ENCODE measurements at regions not wholly inside any gene's neighbourhood (a gene's known extent, or its start where the extent isn't known, plus 50 kb on each side); places are given as distances from the start of the nearest gene placed in this dataset.

DNA sequence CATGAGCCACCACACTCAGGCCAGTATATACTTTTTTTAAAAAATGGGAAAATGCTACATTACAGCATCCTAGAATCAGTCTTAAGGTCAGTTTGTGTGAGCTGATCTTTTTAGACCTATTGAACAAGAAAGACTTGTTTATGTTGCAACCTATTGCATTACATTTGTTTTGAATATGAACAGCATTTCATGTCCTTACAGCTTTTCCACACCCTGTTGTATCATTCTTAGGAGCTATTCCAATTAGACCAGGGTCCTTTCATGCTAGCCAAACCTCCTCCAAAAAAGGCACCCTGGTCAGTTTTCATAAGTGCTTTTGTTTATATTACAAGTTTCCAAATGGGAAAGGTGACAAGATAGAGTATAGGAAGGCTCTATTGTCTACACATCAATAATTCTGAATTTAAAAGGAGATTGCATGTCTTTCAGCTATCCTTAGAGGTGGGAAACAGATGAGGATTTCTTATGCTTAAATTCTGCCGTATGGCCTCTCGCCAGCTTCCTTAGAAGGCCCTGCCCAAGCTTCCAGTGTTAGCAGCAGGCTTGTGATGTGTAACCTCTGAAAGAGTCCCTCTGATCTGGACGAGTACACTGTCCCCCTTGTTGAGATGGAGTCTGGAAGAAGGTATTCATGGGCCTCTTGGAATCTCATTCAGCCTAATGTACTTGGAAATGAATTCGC is 171.9 kb downstream of the OTUD1 start:
- TF ChIP-seq POLR2AphosphoS5 (IDR thresholded peaks at IDR 0.05; ENCODE audit: low read depth, low read length) (no peak), TAF1 (IDR thresholded peaks at IDR 0.05; ENCODE audit: borderline replicate concordance, insufficient read depth, low read length) (no peak), SIN3A (IDR thresholded peaks at IDR 0.05; ENCODE audit: borderline replicate concordance, insufficient read depth, low read length) (no peak), FOXP2 (optimal IDR thresholded peaks at IDR 0.05; ENCODE audit: borderline replicate concordance, extremely low read depth, extremely low read length, insufficient read depth) (no peak)
- TF ChIP-seq, protein P1, sequence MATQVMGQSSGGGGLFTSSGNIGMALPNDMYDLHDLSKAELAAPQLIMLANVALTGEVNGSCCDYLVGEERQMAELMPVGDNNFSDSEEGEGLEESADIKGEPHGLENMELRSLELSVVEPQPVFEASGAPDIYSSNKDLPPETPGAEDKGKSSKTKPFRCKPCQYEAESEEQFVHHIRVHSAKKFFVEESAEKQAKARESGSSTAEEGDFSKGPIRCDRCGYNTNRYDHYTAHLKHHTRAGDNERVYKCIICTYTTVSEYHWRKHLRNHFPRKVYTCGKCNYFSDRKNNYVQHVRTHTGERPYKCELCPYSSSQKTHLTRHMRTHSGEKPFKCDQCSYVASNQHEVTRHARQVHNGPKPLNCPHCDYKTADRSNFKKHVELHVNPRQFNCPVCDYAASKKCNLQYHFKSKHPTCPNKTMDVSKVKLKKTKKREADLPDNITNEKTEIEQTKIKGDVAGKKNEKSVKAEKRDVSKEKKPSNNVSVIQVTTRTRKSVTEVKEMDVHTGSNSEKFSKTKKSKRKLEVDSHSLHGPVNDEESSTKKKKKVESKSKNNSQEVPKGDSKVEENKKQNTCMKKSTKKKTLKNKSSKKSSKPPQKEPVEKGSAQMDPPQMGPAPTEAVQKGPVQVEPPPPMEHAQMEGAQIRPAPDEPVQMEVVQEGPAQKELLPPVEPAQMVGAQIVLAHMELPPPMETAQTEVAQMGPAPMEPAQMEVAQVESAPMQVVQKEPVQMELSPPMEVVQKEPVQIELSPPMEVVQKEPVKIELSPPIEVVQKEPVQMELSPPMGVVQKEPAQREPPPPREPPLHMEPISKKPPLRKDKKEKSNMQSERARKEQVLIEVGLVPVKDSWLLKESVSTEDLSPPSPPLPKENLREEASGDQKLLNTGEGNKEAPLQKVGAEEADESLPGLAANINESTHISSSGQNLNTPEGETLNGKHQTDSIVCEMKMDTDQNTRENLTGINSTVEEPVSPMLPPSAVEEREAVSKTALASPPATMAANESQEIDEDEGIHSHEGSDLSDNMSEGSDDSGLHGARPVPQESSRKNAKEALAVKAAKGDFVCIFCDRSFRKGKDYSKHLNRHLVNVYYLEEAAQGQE (IDR thresholded peaks at IDR 0.05; ENCODE audit: insufficient read depth in 1 of 2, low read depth in 2 of 2, low read length in 2 of 2): no peak
